Tibial nerve (tissue), 3 donors: ENCODE measurements at regions not wholly inside any gene's neighbourhood (a gene's known extent, or its start where the extent isn't known, plus 50 kb on each side); places are given as distances from the start of the nearest gene placed in this dataset.

ENCODE experiments used
- CTCF ChIP-seq, 5 experiments: fragments of 200-600 bp in 3 of 5; fragments of 450-650 bp in 2 of 5; sonication (generic) in 3 of 5; IDR thresholded peaks; one replicate each; pipeline ENCODE4 v1.5.1; 2016 to 2019; ENCODE audit warnings: antibody characterized with exemption in 5 of 5, mild to moderate bottlenecking in 3 of 5, moderate library complexity in 2 of 5
- POLR2A ChIP-seq, 2 donors: fragments of 450-650 bp; IDR thresholded peaks; one replicate each; pipeline ENCODE4 v1.6.1; 2017; ENCODE audit warnings: antibody characterized with exemption in 2 of 2, mild to moderate bottlenecking in 2 of 2, moderate library complexity in 2 of 2

- TF ChIP-seq CTCF (IDR thresholded peaks at IDR 0.05) (no peak), POLR2A (IDR thresholded peaks at IDR 0.05) (no peak)
These were observed 222.1 kb upstream of the LMCD1 start for GRCh38 chr3:8279476-8279875.
